ENCODE measurements at regions not wholly inside any gene's neighbourhood (a gene's known extent, or its start where the extent isn't known, plus 50 kb on each side); places are given as distances from the start of the nearest gene placed in this dataset.

DNA sequence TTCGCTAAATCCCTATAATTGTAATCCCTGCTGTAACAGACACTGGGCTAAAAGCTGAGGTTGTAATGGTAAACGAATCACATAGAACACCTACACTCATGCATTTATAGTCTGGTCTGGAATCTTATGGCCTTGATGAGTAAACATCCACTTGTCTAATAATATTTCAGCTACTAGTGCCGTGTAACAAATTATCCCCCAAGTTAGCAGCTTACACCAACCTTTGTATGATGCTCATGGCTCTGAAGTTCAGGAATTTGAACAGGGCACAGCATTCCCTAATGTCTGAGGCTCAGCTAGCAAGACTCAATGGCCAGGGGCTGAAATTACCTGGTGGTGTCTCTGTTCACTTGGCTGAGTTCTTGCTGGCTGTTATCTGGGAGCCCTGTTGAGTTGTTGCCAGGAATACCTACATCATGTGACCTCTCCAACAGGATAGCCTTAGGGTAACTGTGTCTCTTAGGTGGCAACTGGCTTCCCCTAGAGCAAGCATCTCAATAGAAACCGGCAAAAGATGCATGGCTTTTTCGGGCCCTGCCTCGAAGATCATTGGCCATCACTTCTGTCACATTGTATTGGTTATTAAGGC lies 100.9 kb upstream of the TMEM170B start:
- TF ChIP-seq PML (IDR thresholded peaks at IDR 0.05; ENCODE audit: low read length) (no peak), POLR2AphosphoS5 (IDR thresholded peaks at IDR 0.05; ENCODE audit: low read length) (no peak)
- TF ChIP-seq, protein P1, sequence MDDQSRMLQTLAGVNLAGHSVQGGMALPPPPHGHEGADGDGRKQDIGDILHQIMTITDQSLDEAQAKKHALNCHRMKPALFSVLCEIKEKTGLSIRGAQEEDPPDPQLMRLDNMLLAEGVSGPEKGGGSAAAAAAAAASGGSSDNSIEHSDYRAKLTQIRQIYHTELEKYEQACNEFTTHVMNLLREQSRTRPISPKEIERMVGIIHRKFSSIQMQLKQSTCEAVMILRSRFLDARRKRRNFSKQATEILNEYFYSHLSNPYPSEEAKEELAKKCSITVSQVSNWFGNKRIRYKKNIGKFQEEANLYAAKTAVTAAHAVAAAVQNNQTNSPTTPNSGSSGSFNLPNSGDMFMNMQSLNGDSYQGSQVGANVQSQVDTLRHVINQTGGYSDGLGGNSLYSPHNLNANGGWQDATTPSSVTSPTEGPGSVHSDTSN (IDR thresholded peaks at IDR 0.05; ENCODE audit: insufficient replicate concordance, low read depth, low read length), result no peak

Measured in GM12878 (cell line).